ENCODE measurements at regions not wholly inside any gene's neighbourhood (a gene's known extent, or its start where the extent isn't known, plus 50 kb on each side); places are given as distances from the start of the nearest gene placed in this dataset.

- DNase-seq: no peak
Observed at GRCh38 chr6:9647599-9647998, 767.3 kb downstream of the TFAP2A start.

GRCh38 chr6:9647071-9647445, 767.8 kb downstream of the TFAP2A start:
- DNase-seq: no peak

- no peak for DNase-seq
Observed at GRCh38 chr6:9646342-9647070, 768.4 kb downstream of the TFAP2A start.

GRCh38 chr6:9638861-9639260, 776.0 kb downstream of the TFAP2A start:
- no peak for DNase-seq

- no peak for DNase-seq
Observed at GRCh38 chr6:9634776-9635175, 780.1 kb downstream of the TFAP2A start.

- DNase-seq: no peak
Observed at GRCh38 chr6:9632026-9632425, 782.8 kb downstream of the TFAP2A start.

GRCh38 chr6:9628819-9629218, 786.1 kb downstream of the TFAP2A start:
- no peak for DNase-seq

- DNase-seq: no peak
Observed at GRCh38 chr6:9627916-9628315, 787.0 kb downstream of the TFAP2A start.

GRCh38 chr6:9623985-9624384, 790.9 kb downstream of the TFAP2A start:
- no peak for DNase-seq

GRCh38 chr6:9623228-9623832, 791.5 kb downstream of the TFAP2A start:
- DNase-seq: no peak

GRCh38 chr6:9621276-9621675, 793.6 kb downstream of the TFAP2A start:
- no peak for DNase-seq

GRCh38 chr6:9620687-9621086, 794.2 kb downstream of the TFAP2A start:
- no peak for DNase-seq

GRCh38 chr6:9620263-9620662, 794.6 kb downstream of the TFAP2A start:
- no peak for DNase-seq

GRCh38 chr6:9614778-9615177, 800.1 kb downstream of the TFAP2A start:
- DNase-seq: no peak

GRCh38 chr6:9612489-9612888, 802.4 kb downstream of the TFAP2A start:
- no peak for DNase-seq

GRCh38 chr6:9610620-9611415, 804.1 kb downstream of the TFAP2A start:
- no peak for DNase-seq

GRCh38 chr6:9606435-9607134, 808.3 kb downstream of the TFAP2A start:
- DNase-seq: no peak

GRCh38 chr6:9594746-9595145, 820.1 kb downstream of the TFAP2A start:
- no peak for DNase-seq

GRCh38 chr6:9593554-9593953, 821.3 kb downstream of the TFAP2A start:
- no peak for DNase-seq

- DNase-seq: no peak
Observed at GRCh38 chr6:9583753-9584352, 831.0 kb downstream of the TFAP2A start.

GRCh38 chr6:9581155-9581554, 833.7 kb downstream of the TFAP2A start:
- DNase-seq: no peak

- DNase-seq: no peak
Observed at GRCh38 chr6:9576521-9576920, 838.4 kb downstream of the TFAP2A start.

GRCh38 chr6:9566096-9566495, 848.8 kb downstream of the TFAP2A start:
- no peak for DNase-seq
